Type B pancreatic cell (in vitro differentiated cells): ENCODE measurements at regions not wholly inside any gene's neighbourhood (a gene's known extent, or its start where the extent isn't known, plus 50 kb on each side); places are given as distances from the start of the nearest gene placed in this dataset.

ENCODE experiments used
- DNase-seq: peaks from one replicate; pipeline ENCODE4 v3.0.0; 2021; ENCODE audit warnings: mixed read lengths; ENCODE audit not compliant: unreplicated experiment; ENCODE audit errors: extremely low spot score
- H3K27ac Mint-ChIP-seq: 2 replicates; pipeline ENCODE4 v1.8.0; 2021; ENCODE audit warnings: mild to moderate bottlenecking, mixed read lengths
- H3K27me3 Mint-ChIP-seq: 2 replicates; pipeline ENCODE4 v1.8.0; 2021; ENCODE audit warnings: mixed read lengths
- H3K36me3 Mint-ChIP-seq: 2 replicates; pipeline ENCODE4 v1.8.0; 2021; ENCODE audit warnings: mixed read lengths
- H3K4me1 Mint-ChIP-seq: one replicate; pipeline ENCODE4 v1.8.0; 2021; ENCODE audit warnings: mixed read lengths; ENCODE audit not compliant: unreplicated experiment
- H3K4me3 Mint-ChIP-seq: 2 replicates; pipeline ENCODE4 v1.8.0; 2021; ENCODE audit warnings: mild to moderate bottlenecking, mixed read lengths
- H3K9me3 Mint-ChIP-seq: 2 replicates; pipeline ENCODE4 v1.8.0; 2021; ENCODE audit warnings: mixed read lengths
- CTCF ChIP-seq: fragments of 200-600 bp; sonication (generic); conservative IDR thresholded peaks from 2 replicates; pipeline ENCODE4 v1.5.0; 2021; ENCODE audit warnings: antibody characterized with exemption, mild to moderate bottlenecking

- DNase-seq, result no peak
- no peak overlapping the region for H3K4me3 Mint-ChIP-seq
- TF ChIP-seq CTCF, result no peak
- H3K36me3 Mint-ChIP-seq, result no peaks in the 10 kb centered on the region
- no peaks in the 10 kb centered on the region for H3K27me3 Mint-ChIP-seq
- H3K4me1 Mint-ChIP-seq, result no peaks in the 10 kb centered on the region
- H3K9me3 Mint-ChIP-seq, result no peaks in the 10 kb centered on the region
- H3K27ac Mint-ChIP-seq, result no peak overlapping the region
Observed at GRCh38 chr14:96945721-96946120, 148.5 kb downstream of the VRK1 start.

GRCh38 chr14:96949594-96949993 is 152.4 kb downstream of the VRK1 start:
- DNase-seq, result no peak
- H3K4me1 Mint-ChIP-seq, result no peaks in the 10 kb centered on the region
- TF ChIP-seq CTCF, result no peak
- no peaks in the 10 kb centered on the region for H3K27me3 Mint-ChIP-seq
- no peaks in the 10 kb centered on the region for H3K9me3 Mint-ChIP-seq
- H3K27ac Mint-ChIP-seq, result no peak overlapping the region
- no peak overlapping the region for H3K4me3 Mint-ChIP-seq
- H3K36me3 Mint-ChIP-seq, result peaks cover 4% of the 10 kb centered on the region

- H3K27me3 Mint-ChIP-seq, result peaks cover 3% of the 10 kb centered on the region
- H3K9me3 Mint-ChIP-seq, result no peaks in the 10 kb centered on the region
- DNase-seq, result no peak
- no peak overlapping the region for H3K27ac Mint-ChIP-seq
- TF ChIP-seq CTCF, result no peak
- H3K4me1 Mint-ChIP-seq, result no peaks in the 10 kb centered on the region
- H3K36me3 Mint-ChIP-seq, result peaks cover 4% of the 10 kb centered on the region
- H3K4me3 Mint-ChIP-seq, result no peak overlapping the region
Observed at GRCh38 chr14:96951511-96951910, 154.3 kb downstream of the VRK1 start.

- no peak for TF ChIP-seq CTCF
- Mint-ChIP-seq H3K36me3 (peaks cover 4% of the 10 kb centered on the region), H3K27ac (no peak overlapping the region), H3K4me3 (no peak overlapping the region), H3K9me3 (peaks cover 5% of the 10 kb centered on the region), H3K4me1 (no peaks in the 10 kb centered on the region), H3K27me3 (peaks cover 3% of the 10 kb centered on the region)
- no peak for DNase-seq
Observed at GRCh38 chr14:96953087-96953874, 156.1 kb downstream of the VRK1 start.

- Mint-ChIP-seq H3K27ac (no peak overlapping the region), H3K36me3 (peaks cover 4% of the 10 kb centered on the region), H3K9me3 (peaks cover 5% of the 10 kb centered on the region), H3K4me1 (no peaks in the 10 kb centered on the region), H3K27me3 (peaks cover 3% of the 10 kb centered on the region), H3K4me3 (no peak overlapping the region)
- TF ChIP-seq CTCF, result no peak
- no peak for DNase-seq
Observed at GRCh38 chr14:96953875-96954185, 156.6 kb downstream of the VRK1 start.
